ENCODE measurements at regions not wholly inside any gene's neighbourhood (a gene's known extent, or its start where the extent isn't known, plus 50 kb on each side); places are given as distances from the start of the nearest gene placed in this dataset.

- Histone ChIP-seq H3K9me2 (ENCODE audit: insufficient read depth, low read length) (no peaks in the 10 kb centered on the region), H2AFZ (ENCODE audit: low read depth, low read length) (no peak overlapping the region), H3K9me3 (ENCODE audit: low read length) (no peaks in the 10 kb centered on the region), H3K9ac (ENCODE audit: low read length) (no peak overlapping the region), H3K27ac (ENCODE audit: low read length) (no peak overlapping the region), H3K4me3 (ENCODE audit: low read length) (no peak overlapping the region), H3K79me2 (replicated peaks; ENCODE audit: insufficient read depth, low read length) (no peaks in the 10 kb centered on the region), H3K4me2 (ENCODE audit: low read length) (no peak overlapping the region), H3K36me3 (ENCODE audit: insufficient read depth, low read length) (no peaks in the 10 kb centered on the region), H3F3A (ENCODE audit: insufficient read depth, low read length, poor library complexity, severe bottlenecking) (no peaks in the 10 kb centered on the region), H4K20me1 (ENCODE audit: insufficient read depth) (no peaks in the 10 kb centered on the region), H3K27me3 (ENCODE audit: insufficient read depth, low read depth, low read length) (no peaks in the 10 kb centered on the region)
- TF ChIP-seq REST (IDR thresholded peaks at IDR 0.05; ENCODE audit: borderline replicate concordance) (no peak), RAD21 (conservative IDR thresholded peaks at IDR 0.05) (no peak), TAF1 (IDR thresholded peaks at IDR 0.05; ENCODE audit: low read depth) (no peak), MXI1 (conservative IDR thresholded peaks at IDR 0.05; ENCODE audit: poor library complexity, severe bottlenecking) (no peak), EP300 (conservative IDR thresholded peaks at IDR 0.05; ENCODE audit: poor library complexity, severe bottlenecking) (no peak), SMC3 (conservative IDR thresholded peaks at IDR 0.05; ENCODE audit: poor library complexity) (no peak), EZH2 (IDR thresholded peaks at IDR 0.05; ENCODE audit: borderline replicate concordance, insufficient read depth, low read length, poor library complexity, severe bottlenecking) (no peak), CTCF (IDR thresholded peaks at IDR 0.05; ENCODE audit: poor library complexity, severe bottlenecking) (no peak), POLR2AphosphoS5 (IDR thresholded peaks at IDR 0.05) (no peak)
Measured at GRCh38 chr2:34115076-34115475, 516.0 kb upstream of the FAM98A start.

- no peak for TF ChIP-seq REST (IDR thresholded peaks at IDR 0.05; ENCODE audit: borderline replicate concordance)
- no peak for TF ChIP-seq EP300 (conservative IDR thresholded peaks at IDR 0.05; ENCODE audit: poor library complexity, severe bottlenecking)
- no peak for TF ChIP-seq SMC3 (conservative IDR thresholded peaks at IDR 0.05; ENCODE audit: poor library complexity)
- no peak for TF ChIP-seq RAD21 (conservative IDR thresholded peaks at IDR 0.05)
- TF ChIP-seq TAF1 (IDR thresholded peaks at IDR 0.05; ENCODE audit: low read depth): no peak
- TF ChIP-seq POLR2AphosphoS5 (IDR thresholded peaks at IDR 0.05): no peak
- TF ChIP-seq MXI1 (conservative IDR thresholded peaks at IDR 0.05; ENCODE audit: poor library complexity, severe bottlenecking): no peak
- no peak for TF ChIP-seq EZH2 (IDR thresholded peaks at IDR 0.05; ENCODE audit: borderline replicate concordance, insufficient read depth, low read length, poor library complexity, severe bottlenecking)
- TF ChIP-seq CTCF (IDR thresholded peaks at IDR 0.05; ENCODE audit: poor library complexity, severe bottlenecking): no peak
- Histone ChIP-seq H3K27ac (ENCODE audit: low read length) (no peak overlapping the region), H3F3A (ENCODE audit: insufficient read depth, low read length, poor library complexity, severe bottlenecking) (no peaks in the 10 kb centered on the region), H3K4me2 (ENCODE audit: low read length) (no peak overlapping the region), H4K20me1 (ENCODE audit: insufficient read depth) (no peaks in the 10 kb centered on the region), H2AFZ (ENCODE audit: low read depth, low read length) (no peak overlapping the region), H3K36me3 (ENCODE audit: insufficient read depth, low read length) (no peaks in the 10 kb centered on the region), H3K9ac (ENCODE audit: low read length) (no peak overlapping the region), H3K4me3 (ENCODE audit: low read length) (no peak overlapping the region), H3K9me3 (ENCODE audit: low read length) (no peaks in the 10 kb centered on the region), H3K79me2 (replicated peaks; ENCODE audit: insufficient read depth, low read length) (no peaks in the 10 kb centered on the region), H3K9me2 (ENCODE audit: insufficient read depth, low read length) (no peaks in the 10 kb centered on the region), H3K27me3 (ENCODE audit: insufficient read depth, low read depth, low read length) (no peaks in the 10 kb centered on the region)
Measured at GRCh38 chr2:34112161-34112560, 513.1 kb upstream of the FAM98A start.
